ENCODE measurements at regions not wholly inside any gene's neighbourhood (a gene's known extent, or its start where the extent isn't known, plus 50 kb on each side); places are given as distances from the start of the nearest gene placed in this dataset.

- Histone ChIP-seq H3K27ac (no peak overlapping the region), H3K9me3 (no peaks in the 10 kb centered on the region), H3K4me1 (no peaks in the 10 kb centered on the region), H3K27me3 (ENCODE audit: low read depth) (no peaks in the 10 kb centered on the region), H3K36me3 (no peaks in the 10 kb centered on the region), H3K4me3 (no peak overlapping the region)
- no peak for DNase-seq
- no peak for TF ChIP-seq CTCF (IDR thresholded peaks at IDR 0.05)
- ATAC-seq, result no peak
- intact Hi-C loops (cut with DNase I), result no loop called here
Measured at GRCh38 chr5:111670826-111671492, 86.0 kb downstream of the NREP start.

- no peaks in the 10 kb centered on the region for H3K27me3 ChIP-seq (ENCODE audit: low read depth)
- intact Hi-C loops (cut with DNase I), result no loop called here
- no peak for TF ChIP-seq CTCF (IDR thresholded peaks at IDR 0.05)
- ATAC-seq, result no peak
- no peaks in the 10 kb centered on the region for H3K4me1 ChIP-seq
- H3K36me3 ChIP-seq, result no peaks in the 10 kb centered on the region
- no peak overlapping the region for H3K4me3 ChIP-seq
- no peak for DNase-seq
- H3K9me3 ChIP-seq, result no peaks in the 10 kb centered on the region
- H3K27ac ChIP-seq, result no peak overlapping the region
Measured at GRCh38 chr5:111668477-111669414, 88.2 kb downstream of the NREP start.

GRCh38 chr5:111667128-111667736, 89.8 kb downstream of the NREP start:
- no peak for TF ChIP-seq CTCF (IDR thresholded peaks at IDR 0.05)

GRCh38 chr5:111656580-111656979, 100.4 kb downstream of the NREP start:
- Histone ChIP-seq H3K27ac (no peak overlapping the region), H3K4me1 (no peaks in the 10 kb centered on the region), H3K9me3 (no peaks in the 10 kb centered on the region), H3K36me3 (no peaks in the 10 kb centered on the region), H3K27me3 (ENCODE audit: low read depth) (no peaks in the 10 kb centered on the region), H3K4me3 (no peak overlapping the region)
- TF ChIP-seq CTCF (IDR thresholded peaks at IDR 0.05), result no peak
- ATAC-seq, result no peak
- DNase-seq, result no peak
- intact Hi-C loops (cut with DNase I), result no loop called here

More at GRCh38 chr5:111667128-111667736, 89.8 kb downstream of the NREP start:
- intact Hi-C loops (cut with DNase I), result no loop called here
- H3K9me3 ChIP-seq, result no peaks in the 10 kb centered on the region
- no peak for DNase-seq
- no peaks in the 10 kb centered on the region for H3K36me3 ChIP-seq
- H3K27me3 ChIP-seq (ENCODE audit: low read depth), result no peaks in the 10 kb centered on the region
- no peaks in the 10 kb centered on the region for H3K4me1 ChIP-seq
- ATAC-seq, result no peak
- no peak overlapping the region for H3K27ac ChIP-seq
- H3K4me3 ChIP-seq, result no peak overlapping the region

GRCh38 chr5:111655169-111655924, 101.6 kb downstream of the NREP start:
- Histone ChIP-seq H3K27me3 (ENCODE audit: low read depth) (no peaks in the 10 kb centered on the region), H3K9me3 (no peaks in the 10 kb centered on the region), H3K36me3 (no peaks in the 10 kb centered on the region), H3K27ac (no peak overlapping the region), H3K4me3 (no peak overlapping the region), H3K4me1 (no peaks in the 10 kb centered on the region)
- intact Hi-C loops (cut with DNase I), result no loop called here
- ATAC-seq, result peak; percentile 84 to 90
- TF ChIP-seq CTCF (IDR thresholded peaks at IDR 0.05), result no peak
- no peak for DNase-seq

Measured in lower lobe of right lung (tissue), 2 donors.